ENCODE measurements at regions not wholly inside any gene's neighbourhood (a gene's known extent, or its start where the extent isn't known, plus 50 kb on each side); places are given as distances from the start of the nearest gene placed in this dataset.

DNA sequence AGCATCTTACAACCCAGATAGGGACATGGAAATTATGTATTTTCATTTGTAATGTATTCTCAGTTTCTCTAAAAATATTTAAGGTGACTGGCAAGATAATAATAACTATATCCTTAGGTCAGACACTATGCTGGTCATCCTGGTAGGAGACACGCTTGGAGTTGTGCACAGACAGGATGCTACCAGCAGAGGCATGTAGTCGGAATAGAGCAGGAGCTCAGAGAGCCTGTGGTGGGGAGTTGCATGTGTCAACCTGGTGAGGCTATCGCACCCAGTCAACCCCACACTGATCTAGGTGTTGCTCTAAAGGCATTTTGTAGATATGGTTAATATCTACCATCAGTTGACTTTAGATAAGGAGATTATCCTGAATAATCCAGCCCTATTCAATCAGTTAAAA lies 318.5 kb downstream of the MIAT start:
- DNase-seq: no peak

DNA sequence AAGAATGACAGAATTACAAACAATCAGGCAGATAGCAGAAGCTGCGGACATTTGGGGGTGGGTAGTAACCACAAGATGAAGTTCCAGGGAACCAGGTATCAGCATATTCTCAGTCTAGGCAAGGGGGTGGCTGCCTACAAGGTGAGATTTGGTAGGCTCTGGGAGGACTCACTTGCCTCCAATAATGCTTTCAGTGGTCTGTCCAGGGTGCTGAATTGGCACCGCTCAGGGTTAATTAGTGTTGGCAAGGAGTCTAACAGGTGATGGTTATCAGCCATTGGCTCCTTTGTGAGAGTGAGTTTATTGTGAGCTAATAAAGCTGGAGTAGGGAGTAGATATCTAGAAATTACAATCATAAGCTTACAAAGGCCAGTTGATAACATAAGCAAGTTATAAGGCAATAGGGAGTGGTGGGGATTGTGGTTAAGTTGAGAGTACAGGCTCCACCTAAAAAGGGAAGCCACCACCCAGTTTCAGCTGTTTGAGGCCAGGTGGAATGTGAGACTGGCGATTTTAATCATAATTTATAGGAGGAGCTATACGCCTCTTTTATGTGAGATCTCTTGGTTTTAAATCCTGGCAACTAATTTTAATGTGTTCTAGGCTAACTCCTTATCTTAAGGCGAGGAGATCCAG lies 320.5 kb downstream of the MIAT start:
- no peak for DNase-seq

DNA sequence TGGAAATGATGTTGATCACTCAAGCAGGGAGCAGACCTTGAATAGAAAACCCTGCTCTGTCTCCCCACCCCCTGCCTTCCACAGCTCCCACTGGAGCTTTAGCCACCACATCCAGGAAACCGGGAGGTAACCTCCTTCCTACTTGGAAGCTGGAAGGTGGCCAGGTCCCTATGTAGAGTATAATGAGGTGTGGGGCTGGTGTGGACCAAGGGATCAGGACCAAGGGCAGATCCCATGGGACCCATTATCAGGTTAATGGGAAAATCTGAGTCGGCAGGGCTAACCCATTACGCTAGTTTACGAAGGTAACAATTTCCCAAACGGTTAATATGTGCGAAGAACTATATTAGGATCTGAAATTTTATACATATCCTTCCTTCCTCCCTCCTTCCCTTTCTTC lies 321.9 kb downstream of the MIAT start:
- DNase-seq: no peak

DNA sequence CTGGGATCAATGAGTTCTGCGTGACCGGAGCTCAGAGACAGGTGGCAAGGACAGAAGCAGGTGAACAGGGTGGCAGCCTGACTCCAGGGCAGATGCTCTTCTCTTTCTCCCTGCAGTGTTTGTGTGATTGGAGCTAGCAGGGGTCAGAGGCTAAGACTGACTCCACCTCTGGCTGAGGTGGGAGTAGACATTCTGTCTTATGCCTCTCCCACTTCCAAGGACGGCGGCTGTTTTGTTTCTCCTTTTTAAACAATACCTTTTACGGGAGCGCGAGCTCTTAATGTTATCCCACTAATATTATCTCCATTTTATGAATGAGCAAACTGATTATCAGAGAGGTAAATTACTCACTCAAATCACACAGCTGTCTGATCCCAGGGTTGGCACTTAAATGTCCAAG lies 323.7 kb downstream of the MIAT start:
- no peak for DNase-seq

DNA sequence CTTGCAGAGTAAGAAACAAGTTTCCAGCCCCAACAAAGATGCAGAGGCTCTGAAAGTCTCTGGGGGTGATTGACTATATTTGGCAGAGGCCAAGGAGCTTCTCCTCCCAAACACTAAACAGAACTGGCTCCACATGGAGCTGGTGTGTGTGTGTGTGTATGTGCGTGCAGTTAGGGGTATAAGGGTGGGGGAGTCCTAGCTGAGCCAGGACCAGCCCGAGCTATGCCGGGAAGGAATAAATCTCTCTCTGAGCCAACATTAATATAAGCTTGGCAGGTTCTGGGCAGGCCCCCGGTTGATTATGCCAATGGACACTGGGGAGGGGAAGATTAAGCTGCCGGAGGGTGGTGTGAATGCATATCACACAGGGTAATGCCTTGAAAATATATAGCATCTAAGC lies 324.2 kb downstream of the MIAT start:
- no peak for DNase-seq

DNA sequence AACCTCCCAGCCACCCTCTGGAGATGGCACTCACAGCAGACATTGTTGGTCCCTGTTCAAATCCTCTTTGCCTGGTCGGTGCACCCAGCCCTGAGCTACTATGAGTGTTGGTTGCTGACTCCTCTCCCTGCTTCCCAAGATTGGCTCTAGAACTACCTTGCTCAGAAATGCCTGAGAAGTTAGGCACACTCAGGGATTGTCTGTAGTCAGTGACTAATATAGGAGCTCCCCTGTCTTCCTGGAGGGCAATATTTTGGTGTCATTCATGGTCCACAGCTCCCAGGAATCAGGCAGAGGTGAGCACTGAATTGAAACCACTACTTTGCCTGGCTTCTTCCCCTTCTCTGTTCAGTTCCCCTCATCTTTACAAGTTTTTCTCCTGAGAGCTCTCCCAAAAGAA lies 325.9 kb downstream of the MIAT start:
- DNase-seq: no peak

DNA sequence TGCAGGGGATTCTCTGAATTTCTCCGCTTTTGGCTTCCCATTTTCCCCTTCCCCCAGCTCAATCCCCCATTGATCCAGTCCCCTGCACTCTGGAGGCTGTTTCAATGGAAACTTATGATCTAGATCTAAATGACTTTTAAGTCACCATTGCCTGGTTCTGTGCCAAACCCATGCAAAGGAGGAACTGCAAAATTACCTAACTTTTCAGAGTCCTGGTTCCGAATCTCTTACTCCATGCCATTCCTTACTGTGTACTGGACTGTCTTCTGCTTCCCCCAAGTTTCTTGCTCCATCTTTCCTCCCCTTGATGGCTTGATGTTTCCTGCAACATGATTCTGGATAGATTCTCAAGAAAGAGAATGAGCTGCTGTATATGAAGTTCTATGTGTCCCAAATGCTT lies 327.8 kb downstream of the MIAT start:
- DNase-seq: no peak

DNA sequence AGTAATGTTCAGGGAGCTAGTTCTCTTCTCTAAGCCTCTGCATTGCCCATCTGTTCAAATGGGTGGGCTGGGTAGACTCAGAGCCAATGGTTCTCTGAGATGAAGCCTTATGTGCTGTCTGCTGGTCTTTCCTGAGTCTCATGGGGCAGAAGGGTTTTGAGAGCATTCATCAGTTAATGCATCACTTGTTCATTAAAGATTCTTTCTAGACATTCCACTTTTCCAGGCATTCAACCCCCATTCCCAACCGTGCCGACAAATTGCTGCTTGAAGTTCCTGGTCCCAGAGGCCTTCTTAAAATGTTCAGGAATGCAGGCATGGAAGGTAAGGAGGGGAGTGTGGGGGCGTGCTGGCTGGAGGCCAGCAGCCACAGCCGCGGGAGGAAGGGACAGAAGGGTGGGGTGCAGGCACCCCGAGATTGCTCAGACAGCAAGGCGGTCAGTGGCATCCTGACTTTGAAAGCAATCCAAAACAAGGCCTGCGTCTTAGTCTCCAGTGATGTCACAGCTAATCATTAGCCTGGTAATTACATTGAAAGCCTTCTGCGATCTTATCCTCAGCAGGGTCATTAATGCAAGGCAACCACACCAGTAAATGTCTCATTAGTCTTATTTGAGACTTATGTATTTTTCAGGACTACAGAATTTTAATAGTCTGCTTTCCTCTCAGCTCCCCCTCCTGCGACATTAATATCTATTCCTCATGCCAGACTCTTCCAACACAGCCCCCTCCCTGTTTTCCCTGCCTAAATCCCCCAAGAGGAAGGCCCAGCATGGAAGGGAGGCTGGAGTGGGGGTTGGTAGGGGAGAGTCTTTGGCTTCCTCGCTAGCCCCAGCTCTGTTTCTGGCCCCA lies 328.8 kb downstream of the MIAT start:
- no peak for DNase-seq

DNA sequence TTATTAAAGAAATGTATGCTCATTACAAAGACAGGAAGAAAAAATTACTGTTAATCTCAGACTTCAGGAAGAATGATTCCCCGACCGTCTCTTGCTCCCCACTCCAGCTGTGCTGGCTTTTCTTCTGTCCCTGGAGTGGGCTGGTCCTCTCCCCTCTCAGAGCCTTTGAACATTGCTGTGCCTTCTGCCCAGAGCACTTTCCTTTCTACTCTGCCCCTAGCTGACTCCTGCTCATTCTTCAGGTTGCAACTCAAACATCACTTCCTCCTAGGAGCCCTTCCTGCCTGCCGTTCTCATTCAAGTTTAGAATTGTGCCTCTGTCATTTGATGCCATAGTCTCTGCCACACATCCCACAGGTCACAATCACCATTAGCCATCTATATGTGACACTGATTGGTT lies 329.5 kb downstream of the MIAT start:
- no peak for DNase-seq

DNA sequence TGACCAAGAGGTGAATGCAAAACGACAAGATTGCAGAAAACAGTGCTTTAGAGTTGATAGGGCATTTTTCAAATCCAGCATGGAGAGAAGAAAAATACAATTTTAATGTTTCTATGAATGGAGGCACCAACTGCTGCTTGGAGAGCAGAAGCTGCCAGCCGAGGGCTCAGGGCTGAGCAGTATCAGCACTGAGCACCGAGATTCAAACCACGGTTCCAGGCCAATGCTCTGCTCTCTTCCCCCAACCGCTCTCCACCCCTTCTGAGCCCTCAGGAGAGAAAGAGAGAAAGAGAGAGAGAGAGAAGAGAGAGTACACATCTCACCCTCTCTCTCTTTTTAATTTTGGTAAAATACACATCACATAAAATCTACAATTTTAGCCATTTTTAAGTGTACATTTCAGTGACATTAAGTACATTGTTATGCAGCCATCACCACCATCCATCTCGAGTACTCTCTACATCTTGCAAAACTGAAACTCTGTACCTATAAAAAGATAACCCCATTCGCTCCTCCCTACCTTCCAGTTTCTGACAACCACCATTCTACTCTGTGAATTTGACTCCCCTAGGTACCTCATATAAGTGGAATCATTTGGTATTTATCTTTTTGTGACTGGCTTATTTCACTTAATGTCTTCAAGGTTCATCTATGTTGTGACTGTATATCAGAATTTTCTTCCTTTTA lies 333.3 kb downstream of the MIAT start:
- no peak for DNase-seq

DNA sequence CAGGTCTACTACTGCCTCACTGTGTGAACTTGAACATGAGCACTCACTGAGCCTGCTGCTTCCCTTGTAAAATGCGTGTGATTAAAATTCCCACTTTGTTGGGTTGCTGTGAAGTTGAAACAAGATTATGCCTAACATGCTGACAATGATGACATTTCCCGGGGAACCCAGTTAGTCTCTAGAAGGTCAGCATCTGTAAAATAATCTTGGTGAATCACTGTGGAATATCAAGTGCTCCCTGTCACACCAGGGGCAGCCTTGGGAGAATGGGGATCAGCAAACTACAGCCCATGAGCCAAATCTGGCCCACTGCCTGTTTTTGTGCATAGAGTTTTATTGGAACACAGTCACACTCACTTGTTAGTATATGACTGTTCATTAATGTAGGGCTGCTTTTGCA lies 335.2 kb downstream of the MIAT start:
- no peak for DNase-seq

DNA sequence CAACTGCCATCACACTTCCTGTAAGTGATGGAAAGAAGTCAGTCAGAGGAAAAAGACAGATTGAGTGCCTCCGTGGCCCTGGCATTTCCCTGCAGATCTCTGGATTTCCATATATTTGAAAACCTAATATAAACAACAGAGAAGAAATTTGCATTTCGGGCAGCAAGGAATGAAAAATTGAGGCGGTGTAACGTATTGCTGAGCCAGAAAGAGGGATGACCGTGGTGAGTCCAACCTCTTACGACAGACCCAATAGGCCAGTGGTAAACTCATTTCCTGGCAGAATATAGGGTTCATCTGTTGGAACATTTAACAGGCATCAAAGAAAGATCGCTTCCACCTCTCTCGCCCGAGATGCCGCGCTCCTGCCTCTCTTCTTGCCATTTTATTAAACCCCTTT lies 336.5 kb downstream of the MIAT start:
- DNase-seq: no peak

DNA sequence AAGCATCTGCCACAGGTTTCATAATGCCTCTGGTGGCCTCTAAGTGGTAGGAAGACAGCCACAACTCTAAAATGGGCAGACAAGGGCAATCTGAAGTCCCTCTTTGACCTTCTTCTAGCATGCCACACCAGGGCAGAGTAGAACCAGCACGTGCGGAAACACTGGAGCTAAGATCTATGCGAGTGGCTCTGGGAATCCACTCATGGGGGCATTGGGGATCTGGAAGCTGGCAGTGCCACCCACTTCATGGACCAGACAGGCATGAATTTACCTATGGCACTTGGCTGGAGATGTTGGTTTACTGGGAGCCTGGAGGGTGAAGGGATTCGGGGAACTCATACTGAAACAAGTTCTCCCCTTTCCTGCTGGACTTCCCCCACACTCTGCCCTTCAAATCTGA lies 337.4 kb downstream of the MIAT start:
- DNase-seq: no peak

DNA sequence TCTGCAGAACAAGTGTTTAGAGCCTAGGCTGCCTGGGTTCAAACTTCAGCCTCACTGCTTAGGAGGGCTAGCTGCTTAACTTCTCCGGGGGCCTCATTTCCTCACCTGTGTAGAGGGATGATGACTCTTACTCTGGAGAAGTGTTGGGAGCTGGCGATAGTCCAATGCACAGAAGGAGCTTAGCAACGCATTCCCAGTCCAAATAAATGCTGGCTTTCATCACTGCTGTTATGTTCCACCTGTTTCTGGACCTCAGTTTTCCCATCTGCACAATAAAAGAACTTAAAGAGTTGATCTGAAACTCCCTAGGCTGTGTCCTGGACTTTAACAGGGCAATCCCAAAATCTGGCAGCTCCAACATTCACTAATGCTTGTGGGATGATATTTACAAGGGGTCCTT lies 337.8 kb downstream of the MIAT start:
- no peak for DNase-seq

DNA sequence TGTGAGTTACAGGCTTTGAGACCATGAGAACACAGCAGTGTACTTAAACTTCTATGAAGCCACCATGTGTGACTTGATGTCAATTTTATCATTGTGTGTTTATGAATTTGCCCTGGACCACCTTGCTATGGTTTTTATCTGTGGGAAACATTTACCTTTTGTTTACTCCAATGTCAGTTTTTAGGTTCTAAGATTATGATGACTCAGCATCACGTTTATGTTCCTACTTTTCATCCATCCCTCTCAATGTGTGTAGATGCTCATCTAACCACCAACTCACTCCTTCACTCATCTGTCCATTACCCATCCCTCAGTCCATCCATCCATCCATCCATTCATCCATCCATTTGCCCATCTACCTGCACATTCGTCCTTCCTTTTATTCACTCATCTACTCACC lies 338.8 kb downstream of the MIAT start:
- no peak for DNase-seq

DNA sequence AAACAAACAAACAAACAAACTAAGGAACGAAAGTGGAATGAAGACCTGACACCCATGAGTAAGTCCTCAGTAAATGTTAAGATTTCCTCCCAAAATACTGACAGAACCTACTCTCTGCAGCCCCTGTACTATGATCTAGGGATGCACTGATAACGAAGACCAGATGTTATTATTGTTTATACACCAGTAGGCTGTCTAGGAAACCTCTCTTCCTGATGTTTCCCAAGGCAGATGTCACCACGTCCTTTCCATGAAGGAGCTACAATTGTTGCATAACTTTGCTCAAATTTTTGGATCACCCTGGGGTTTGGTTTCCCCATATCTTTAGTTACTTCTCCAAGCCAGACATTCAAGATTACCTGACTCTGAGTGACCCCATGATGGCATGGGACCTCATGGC lies 340.7 kb downstream of the MIAT start:
- DNase-seq: no peak

DNA sequence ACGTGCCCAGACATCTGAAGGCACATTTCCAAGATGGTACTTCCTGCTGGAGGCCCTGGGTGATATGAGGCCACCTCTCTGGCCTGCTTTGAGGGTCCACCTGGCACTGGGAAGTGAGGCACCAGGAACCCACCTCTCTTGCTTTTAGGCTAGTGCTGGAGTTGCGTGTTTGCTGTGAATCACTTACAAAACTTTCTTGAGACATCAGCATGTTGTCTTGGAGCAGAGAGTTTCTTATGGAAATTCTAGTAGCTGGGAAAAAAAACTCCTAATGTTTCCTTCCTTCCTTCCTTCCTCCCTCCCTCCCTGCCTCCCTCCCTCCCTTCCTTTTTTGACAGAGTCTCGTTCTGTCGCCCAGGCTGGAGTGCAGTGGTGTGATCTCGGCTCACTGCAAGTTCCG lies 341.3 kb downstream of the MIAT start:
- DNase-seq: no peak

DNA sequence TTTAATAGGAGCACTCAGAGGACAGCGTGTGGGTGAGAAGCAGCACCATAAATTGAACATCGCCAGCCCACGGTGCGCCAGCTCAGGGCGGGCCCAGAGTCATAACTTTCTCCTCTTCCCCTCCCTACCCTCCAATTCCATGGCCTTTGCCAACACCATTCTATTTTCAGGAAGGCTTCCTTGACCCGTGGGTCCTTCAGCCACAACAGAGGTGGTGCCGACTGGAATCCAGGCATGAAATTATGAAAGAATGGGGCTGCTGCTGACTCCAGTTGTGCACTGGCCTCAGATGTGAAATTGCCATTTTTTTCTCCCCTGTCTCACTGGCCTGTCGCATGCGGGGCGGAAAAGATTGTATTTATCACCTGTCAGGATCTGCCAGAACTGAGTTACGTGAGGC lies 345.9 kb downstream of the MIAT start:
- no peak for DNase-seq

DNA sequence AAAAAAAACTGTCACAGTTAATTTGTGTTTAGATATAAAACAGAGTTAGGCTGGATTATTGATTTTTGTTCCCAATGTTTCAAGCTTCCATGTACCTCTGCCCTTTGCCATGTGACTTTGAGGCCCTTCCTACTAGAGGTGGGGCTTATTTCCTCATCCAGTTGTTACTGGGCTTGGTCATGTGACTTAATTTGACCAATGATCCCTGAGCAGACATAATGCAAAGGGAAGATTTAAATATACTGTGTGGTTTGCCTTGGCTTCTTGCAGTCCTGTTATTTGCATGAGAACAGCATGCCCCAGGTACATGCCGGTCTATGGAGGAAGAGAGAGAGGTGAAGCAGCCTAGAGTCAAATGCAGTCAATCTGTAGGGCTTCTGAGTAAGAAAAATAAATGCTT lies 347.0 kb downstream of the MIAT start:
- no peak for DNase-seq

DNA sequence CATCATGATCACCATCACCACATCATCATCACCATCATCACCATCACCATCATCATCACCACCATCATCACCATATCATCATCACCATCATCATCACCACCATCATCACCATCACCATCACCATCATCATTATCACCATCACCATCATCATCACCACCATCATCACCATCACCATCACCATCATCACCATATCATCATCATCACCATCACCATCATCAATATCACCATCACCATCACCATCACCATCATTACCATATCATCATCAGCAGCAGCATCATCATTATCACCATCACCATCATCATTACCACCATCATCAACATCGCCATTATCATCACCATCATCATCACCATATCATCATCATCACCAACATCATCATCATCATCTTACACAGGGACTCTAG lies 351.1 kb downstream of the MIAT start:
- no peak for DNase-seq

DNA sequence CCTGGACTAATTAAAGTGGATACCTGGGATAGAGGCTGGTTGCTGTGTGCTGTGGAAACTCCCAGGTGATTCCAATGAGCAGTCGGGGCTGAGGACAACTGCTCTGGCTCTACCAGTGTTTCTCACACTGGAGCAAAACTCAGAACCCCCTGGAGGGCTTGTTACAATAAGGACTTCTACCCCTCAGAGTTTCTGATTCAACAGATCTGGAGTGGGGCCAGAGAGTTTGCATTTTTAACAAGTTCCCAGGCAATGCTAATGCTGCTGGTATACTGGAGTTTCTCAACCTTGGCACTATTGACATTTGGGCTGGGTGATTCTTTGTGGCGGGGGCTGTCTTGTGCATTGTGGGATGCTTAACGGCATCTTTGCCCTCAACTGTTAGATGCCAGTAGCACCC lies 353.7 kb downstream of the MIAT start:
- no peak for DNase-seq

DNA sequence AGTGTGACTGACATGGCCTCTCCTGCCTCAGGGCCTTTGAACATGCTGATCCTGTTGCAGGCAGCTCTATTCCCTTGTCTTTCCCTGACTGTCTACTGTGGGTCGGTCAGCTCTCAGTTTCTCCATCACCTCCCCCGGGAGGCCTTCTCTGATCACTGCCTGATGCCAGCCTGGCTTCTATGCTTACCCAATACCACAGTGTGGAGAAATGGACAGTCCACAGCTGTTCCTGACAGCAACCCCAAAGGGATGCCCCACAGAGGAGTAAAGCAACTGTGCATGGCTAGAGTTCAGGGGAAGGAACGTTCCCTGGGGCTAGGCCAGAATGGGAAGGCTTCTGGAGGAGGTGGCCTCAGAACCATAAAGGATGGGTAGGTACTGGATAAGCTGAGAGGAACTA lies 354.3 kb downstream of the MIAT start:
- no peak for DNase-seq

DNA sequence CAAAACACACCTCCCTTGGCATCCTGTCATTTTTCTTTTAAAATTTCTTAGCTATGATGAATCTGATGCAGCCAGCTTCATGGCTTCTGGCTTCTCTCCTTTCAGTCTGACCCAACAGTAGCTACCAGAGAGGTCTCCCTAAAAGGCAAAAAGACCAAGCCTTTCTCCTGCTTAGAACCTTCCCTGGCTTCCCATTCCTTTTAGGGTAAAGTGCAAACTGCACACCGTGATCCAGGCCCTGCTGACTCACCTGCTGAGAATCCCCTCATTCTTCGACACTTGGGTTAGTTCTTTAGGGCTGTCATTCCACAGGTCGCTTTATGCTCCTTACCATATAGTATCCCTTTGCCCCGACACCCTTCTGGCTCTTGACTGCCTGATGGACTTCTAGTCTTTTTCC lies 362.4 kb downstream of the MIAT start:
- DNase-seq: no peak

DNA sequence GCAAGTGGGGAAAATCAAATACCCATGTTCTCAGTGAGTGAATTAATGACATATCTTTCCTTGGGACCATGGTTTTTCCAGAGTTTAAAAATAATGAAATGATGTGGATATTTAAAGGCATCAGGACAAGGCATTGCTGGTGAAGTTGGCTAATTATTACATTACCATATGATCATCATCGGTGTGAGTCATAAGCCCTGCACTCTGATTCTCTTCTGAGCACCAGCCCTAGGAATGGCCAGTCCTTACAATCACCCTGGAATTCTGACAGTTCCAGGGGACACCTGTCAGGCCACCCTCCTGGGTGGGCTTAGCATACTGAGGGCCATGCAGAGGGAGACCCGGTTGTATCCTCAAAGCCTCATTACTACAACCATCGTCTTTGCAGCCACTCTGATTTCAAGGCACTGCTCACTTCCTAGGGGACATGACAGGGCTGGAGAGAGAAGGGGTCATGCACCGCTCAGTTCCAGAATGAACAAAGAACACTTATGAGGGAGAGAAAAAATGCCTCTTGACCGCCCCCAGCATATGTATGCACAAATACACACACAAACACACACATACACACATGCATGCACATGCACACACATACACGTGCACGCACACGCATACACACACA lies 365.0 kb downstream of the MIAT start:
- no peak for DNase-seq
